GM12878 (cell line): ENCODE measurements at regions not wholly inside any gene's neighbourhood (a gene's known extent, or its start where the extent isn't known, plus 50 kb on each side); places are given as distances from the start of the nearest gene placed in this dataset.

Experiments used
- ATAC-seq: fragments of 200-7000 bp; cut with Tn5 transposase; 3 replicates; pipeline ENCODE4 v1.9.1; 2020; ENCODE audit warnings: mild to moderate bottlenecking, moderate library complexity
- BruUV-seq: library from RNA; stranded (reverse); fragments of 400-500 nt; replicated peaks from 2 replicates; lab custom pipeline; 2021; lab: Mats Ljungman, UMichigan
- CTCF ChIA-PET: fragments of 300-600 bp; sonication (Branson Sonifier 250); formaldehyde crosslinking; extraction: SDS; loops from one replicate; lab custom pipeline; 2021; ENCODE audit warnings: inconsistent platforms; lab: Yijun Ruan, JAX
- POLR2A ChIA-PET: fragments of 350-600 bp; formaldehyde crosslinking; extraction: SDS; loops from one replicate; lab custom pipeline; 2021; ENCODE audit warnings: inconsistent platforms; lab: Charles Lee
- RAD21 ChIA-PET: fragments of 300-600 bp; sonication (Branson Sonifier 250); formaldehyde crosslinking; loops from one replicate; lab custom pipeline; 2023; ENCODE audit warnings: antibody characterized with exemption; ENCODE audit not compliant: unreplicated experiment; lab: Charles Lee
- SMC1A ChIA-PET: fragments of 300-600 bp; sonication (Branson Sonifier 250); formaldehyde crosslinking; loops from one replicate; lab custom pipeline; 2023; ENCODE audit not compliant: unreplicated experiment, uncharacterized antibody; lab: Charles Lee
- DNase-seq: peaks from one replicate; pipeline ENCODE4 v3.0.0-alpha.2; 2011; ENCODE audit warnings: low read depth, low spot score
- FAIRE-seq: peaks from 3 replicates; lab custom pipeline; 2011; peaks lifted over from hg19 to GRCh38; lab: Jason Lieb, UNC
- H2AFZ ChIP-seq: 2 replicates; pipeline ENCODE4 v1.6.0; 2011; ENCODE audit warnings: low read depth, low read length, control low read depth; ENCODE audit not compliant: control insufficient read depth
- H3K27ac ChIP-seq: 2 replicates; pipeline ENCODE4 v1.5.1; 2011; ENCODE audit warnings: control low read depth; ENCODE audit not compliant: control insufficient read depth, insufficient read depth
- H3K27me3 ChIP-seq, 2 experiments: replicated peaks in 1 of 2; 2 replicates each; pipeline versions ENCODE4 v1.6.0 to v1.6.1; 2011; ENCODE audit warnings: low read length in 1 of 2; ENCODE audit not compliant: control insufficient read depth in 2 of 2, insufficient read depth in 2 of 2
- H3K36me3 ChIP-seq, 2 experiments: 2 replicates each; pipeline ENCODE4 v1.5.1; 2011; ENCODE audit warnings: low read length in 1 of 2; ENCODE audit not compliant: control insufficient read depth in 2 of 2, insufficient read depth in 2 of 2
- H3K4me1 ChIP-seq: 2 replicates; pipeline ENCODE4 v1.6.1; 2011; ENCODE audit warnings: mild to moderate bottlenecking, low read length, moderate library complexity, mixed read lengths; ENCODE audit not compliant: control insufficient read depth, insufficient read depth
- H3K4me2 ChIP-seq: 2 replicates; pipeline ENCODE4 v1.6.0; 2011; ENCODE audit warnings: control low read depth; ENCODE audit not compliant: control insufficient read depth, insufficient read depth
- H3K4me3 ChIP-seq: fragments of 200-600 bp; sonication (generic); 2 replicates; pipeline ENCODE4 v1.5.1; 2016
- H3K79me2 ChIP-seq: 2 replicates; pipeline ENCODE4 v1.6.0; 2011; ENCODE audit warnings: low read length; ENCODE audit not compliant: control insufficient read depth, insufficient read depth
- H3K9ac ChIP-seq: 2 replicates; pipeline ENCODE4 v1.8.0; 2011; ENCODE audit warnings: low read length, control low read depth, mixed read lengths; ENCODE audit not compliant: control insufficient read depth, insufficient read depth
- H3K9me3 ChIP-seq: replicated peaks from 3 replicates; pipeline ENCODE4 v1.5.1; 2011; ENCODE audit warnings: mild to moderate bottlenecking, low read length; ENCODE audit not compliant: control insufficient read depth, insufficient read depth
- H4K20me1 ChIP-seq: 2 replicates; pipeline ENCODE4 v1.6.0; 2011; ENCODE audit not compliant: control insufficient read depth, insufficient read depth
- BCLAF1 ChIP-seq: fragments of 450-650 bp; IDR thresholded peaks from 2 replicates; pipeline ENCODE4 v1.6.1; 2017; ENCODE audit warnings: antibody characterized with exemption, mild to moderate bottlenecking, moderate library complexity
- CBX3 ChIP-seq: fragments of 200-600 bp; sonication (generic); IDR thresholded peaks from 2 replicates; pipeline ENCODE4 v1.6.1; 2016; ENCODE audit warnings: low read depth, borderline replicate concordance
- CREM ChIP-seq: IDR thresholded peaks from 2 replicates; pipeline ENCODE4 v1.6.1; 2014; ENCODE audit warnings: antibody characterized with exemption, low read depth
- DPF2 ChIP-seq: fragments of 450-650 bp; IDR thresholded peaks from 2 replicates; pipeline ENCODE4 v1.6.1; 2017; ENCODE audit warnings: mild to moderate bottlenecking
- KAT2A ChIP-seq: conservative IDR thresholded peaks from 2 replicates; pipeline ENCODE4 v1.6.1; 2011; ENCODE audit warnings: low read depth, low read length; ENCODE audit not compliant: control insufficient read depth
- KDM1A ChIP-seq: fragments of 200-600 bp; sonication (generic); IDR thresholded peaks from 2 replicates; pipeline ENCODE4 v1.6.1; 2016; ENCODE audit warnings: borderline replicate concordance
- LARP7 ChIP-seq: fragments of 450-650 bp; IDR thresholded peaks from 2 replicates; pipeline ENCODE4 v1.6.1; 2017; ENCODE audit warnings: mild to moderate bottlenecking
- MEF2B ChIP-seq: fragments of 450-650 bp; IDR thresholded peaks from 2 replicates; pipeline ENCODE4 v1.6.1; 2018; ENCODE audit warnings: mild to moderate bottlenecking, moderate library complexity; ENCODE audit not compliant: partially characterized antibody, poor library complexity, severe bottlenecking
- MTA3 ChIP-seq: IDR thresholded peaks from 2 replicates; pipeline ENCODE4 v1.6.1; 2012; ENCODE audit warnings: low read length, inconsistent platforms, borderline replicate concordance
- MXI1 ChIP-seq: fragments of 150-350 bp; IDR thresholded peaks from 2 replicates; pipeline ENCODE4 v1.6.1; 2011; ENCODE audit warnings: low read depth, mild to moderate bottlenecking, inconsistent platforms, low read length, improper control_type of control experiment
- NR2F1 ChIP-seq: fragments of 450-650 bp; conservative IDR thresholded peaks from 2 replicates; pipeline ENCODE4 v1.6.1; 2017; ENCODE audit warnings: mild to moderate bottlenecking
- PAX5 ChIP-seq: IDR thresholded peaks from 2 replicates; pipeline ENCODE4 v1.6.1; 2011; ENCODE audit warnings: low read depth, low read length, borderline replicate concordance
- PKNOX1 ChIP-seq: fragments of 450-650 bp; IDR thresholded peaks from 2 replicates; pipeline ENCODE4 v1.6.1; 2016; ENCODE audit warnings: mild to moderate bottlenecking
- PML ChIP-seq: IDR thresholded peaks from 2 replicates; pipeline ENCODE4 v1.6.1; 2012; ENCODE audit warnings: low read length, inconsistent platforms
- SPI1 ChIP-seq: IDR thresholded peaks from 2 replicates; pipeline ENCODE4 v1.6.1; 2011; ENCODE audit warnings: low read depth, mild to moderate bottlenecking, low read length, moderate library complexity, borderline replicate concordance; ENCODE audit not compliant: insufficient read depth
- SUZ12 ChIP-seq: fragments of 200-600 bp; sonication (generic); IDR thresholded peaks from one replicate; pipeline ENCODE4 v1.6.1; 2018; ENCODE audit warnings: antibody characterized with exemption, mild to moderate bottlenecking; ENCODE audit not compliant: unreplicated experiment
- ZBTB11 ChIP-seq: fragments of 450-650 bp; formaldehyde crosslinking; IDR thresholded peaks from 2 replicates; pipeline ENCODE4 v1.5.0; 2022; ENCODE audit warnings: mild to moderate bottlenecking, missing genetic modification characterization
- ZZZ3 ChIP-seq: IDR thresholded peaks from 2 replicates; pipeline ENCODE4 v1.6.1; 2011; ENCODE audit warnings: low read depth; ENCODE audit not compliant: control insufficient read depth, insufficient read length
- whole genome bisulfite sequencing: methylation state at CpG from one replicate; pipeline ENCODE4 v1.1.6; 2016; ENCODE audit warnings: low lambda C conversion rate; ENCODE audit not compliant: insufficient replicate concordance, insufficient coverage; ENCODE audit errors: missing lambda C conversion rate; 5-methylcytosine and 5-hydroxymethylcytosine counted together
- in situ Hi-C: fragments of 300-500 bp; cut with MboI; formaldehyde crosslinking; loops from 9 replicates; pipeline ENCODE4 v1.14.3; 2018; ENCODE audit warnings: mixed read lengths
- intact Hi-C: fragments of 100-400 bp; cut with micrococcal nuclease; formaldehyde crosslinking; loops from one replicate; pipeline ENCODE4 v1.14.2; 2022; ENCODE audit not compliant: unreplicated experiment

GRCh38 chr9:90960941-90961340 is 159.3 kb downstream of the SYK start (continued):
- no peak for TF ChIP-seq MEF2B
- no peak for TF ChIP-seq PKNOX1
- TF ChIP-seq KAT2A = no peak
- TF ChIP-seq LARP7 = no peak

- no peak for ATAC-seq
- H3K27ac ChIP-seq = no peak overlapping the region
- peaks cover 0 to 8% of the 10 kb centered on the region in 2 experiments; a peak in 2 of 4 replicates for H3K27me3 ChIP-seq
- RAD21 ChIA-PET = no interaction called here
- DNase-seq = no peak
- POLR2A ChIA-PET = no interaction called here
- H3K4me2 ChIP-seq = no peak overlapping the region
- H3K36me3 ChIP-seq = no peaks in the 10 kb centered on the region
- intact Hi-C loops (no loop called here), in situ Hi-C loops (no loop called here)
- H3K9me3 ChIP-seq = no peaks in the 10 kb centered on the region
- H2AFZ ChIP-seq = no peak overlapping the region
- CTCF ChIA-PET = no interaction called here
- no peaks in the 10 kb centered on the region for H3K4me1 ChIP-seq
- SMC1A ChIA-PET = no interaction called here
- FAIRE-seq = no peak
- WGBS = 41% methylated on average over 10 of the region's 10 CpGs
- no TSS peak for BruUV-seq
- H3K4me3 ChIP-seq = no peak overlapping the region
- H3K79me2 ChIP-seq = no peaks in the 10 kb centered on the region
- H4K20me1 ChIP-seq = no peaks in the 10 kb centered on the region
- no peak overlapping the region for H3K9ac ChIP-seq
- TF ChIP-seq DPF2 (no peak), SPI1 (no peak), NR2F1 (no peak), ZZZ3 (no peak), PML (no peak), ZBTB11 (CRISPR knock-in tag) (no peak), BCLAF1 (no peak), CBX3 (no peak), PAX5 (no peak), MXI1 (no peak), SUZ12 (no peak), CREM (no peak), KDM1A (no peak), MTA3 (no peak), KAT2A (no peak)
Measured at GRCh38 chr9:90961375-90961774, 159.8 kb downstream of the SYK start.
